HG03060 (cell line): ENCODE measurements at regions not wholly inside any gene's neighbourhood (a gene's known extent, or its start where the extent isn't known, plus 50 kb on each side); places are given as distances from the start of the nearest gene placed in this dataset.
"Not testable (repeated sequence)": the region's sequence is repeated elsewhere in the genome, so short reads cannot be mapped to it uniquely, and the experiment has no call there.

Experiments used
- ATAC-seq: cut with Tn5 transposase; IDR thresholded peaks from one replicate; pipeline ENCODE4 v1.9.1; 2021; ENCODE audit warnings: low read depth, moderate number of reproducible peaks; ENCODE audit not compliant: unreplicated experiment

- ATAC-seq = no peak
These were observed 383.0 kb upstream of the INTU start for GRCh38 chr4:127249767-127250108.

GRCh38 chr4:127250577-127250976, 382.2 kb upstream of the INTU start:
- ATAC-seq = no peak

DNA sequence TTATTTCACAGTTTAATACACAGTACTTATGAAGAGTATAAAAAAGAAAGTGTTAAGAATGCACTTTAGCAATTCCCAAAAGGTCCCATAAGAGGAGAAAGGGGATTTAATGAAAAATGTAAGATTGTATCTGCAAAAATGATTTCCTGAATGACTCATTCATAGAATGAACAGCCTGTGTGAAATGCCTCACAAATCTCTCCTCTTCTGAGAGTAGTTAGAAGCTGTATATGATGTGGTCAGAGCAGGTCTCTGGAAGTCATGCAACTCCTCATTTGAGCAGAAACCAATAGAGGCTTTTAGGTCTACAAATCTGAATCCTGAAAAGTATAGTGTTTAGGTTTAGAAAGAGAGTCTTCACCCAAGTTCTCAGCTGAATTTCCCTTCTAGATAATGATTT, 381.3 kb upstream of the INTU start:
- ATAC-seq = no peak

DNA sequence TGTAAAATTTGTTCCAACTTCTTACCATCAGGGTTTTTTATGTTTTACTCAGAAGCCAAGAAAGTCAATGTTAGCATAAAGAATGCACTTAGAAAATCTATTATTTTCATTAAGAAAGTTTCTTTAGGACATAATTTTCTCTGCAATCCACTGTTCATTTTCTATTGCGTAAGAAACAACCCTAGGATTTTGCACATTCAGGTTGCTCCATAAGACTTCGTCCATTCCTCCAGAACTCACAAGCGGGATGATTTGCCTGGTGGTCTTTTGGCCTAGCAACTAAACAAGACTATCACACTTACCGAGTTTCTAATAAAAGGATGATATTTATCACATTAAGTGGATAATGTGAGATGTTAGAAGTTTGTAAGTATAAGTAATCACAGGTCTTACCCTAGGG, 376.3 kb upstream of the INTU start:
- ATAC-seq = no peak

GRCh38 chr4:127261476-127261875, 371.3 kb upstream of the INTU start:
- no peak for ATAC-seq

- ATAC-seq = no peak
These were observed 364.4 kb upstream of the INTU start for GRCh38 chr4:127268367-127268766.

GRCh38 chr4:127277023-127277422, 355.7 kb upstream of the INTU start:
- not testable (repeated sequence) for ATAC-seq

DNA sequence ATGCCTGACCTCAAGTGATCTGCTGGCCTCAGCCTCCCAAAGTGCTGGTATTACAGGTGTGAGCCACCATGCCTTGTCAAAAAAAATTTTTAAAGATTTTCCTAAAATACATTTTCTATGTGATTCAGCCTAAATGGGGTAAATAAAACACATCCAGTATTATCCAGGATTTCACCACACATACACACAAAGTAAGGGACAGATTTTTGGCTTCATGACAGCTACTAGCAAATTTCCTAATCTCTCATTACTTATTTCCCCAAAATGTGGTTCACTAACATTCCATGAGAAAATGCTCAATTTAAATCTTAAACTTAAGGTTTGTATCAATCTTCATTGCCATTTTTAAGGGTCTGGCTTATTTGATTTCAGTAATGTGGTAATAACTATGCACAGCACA, 348.5 kb upstream of the INTU start:
- ATAC-seq = no peak

GRCh38 chr4:127291316-127291715, 341.4 kb upstream of the INTU start:
- no peak for ATAC-seq

DNA sequence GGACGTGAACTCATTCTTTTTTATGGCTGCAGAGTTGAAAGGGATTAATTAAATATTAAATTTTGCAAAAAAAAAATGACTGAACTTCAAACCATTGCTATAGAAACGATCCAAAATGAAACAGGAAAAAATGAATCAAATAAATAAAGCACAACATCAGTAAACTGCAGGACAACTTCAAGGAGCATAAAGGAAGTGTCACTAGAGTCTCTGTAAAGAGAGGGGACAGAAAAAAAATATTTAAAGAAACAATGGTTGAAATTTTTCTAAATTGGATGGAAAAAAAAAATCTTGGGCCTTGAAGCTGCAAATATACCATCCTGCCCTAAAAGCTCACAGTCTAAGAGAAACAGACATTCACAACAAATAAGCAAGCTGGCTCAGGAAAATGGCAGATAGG, 339.3 kb upstream of the INTU start:
- ATAC-seq = no peak

DNA sequence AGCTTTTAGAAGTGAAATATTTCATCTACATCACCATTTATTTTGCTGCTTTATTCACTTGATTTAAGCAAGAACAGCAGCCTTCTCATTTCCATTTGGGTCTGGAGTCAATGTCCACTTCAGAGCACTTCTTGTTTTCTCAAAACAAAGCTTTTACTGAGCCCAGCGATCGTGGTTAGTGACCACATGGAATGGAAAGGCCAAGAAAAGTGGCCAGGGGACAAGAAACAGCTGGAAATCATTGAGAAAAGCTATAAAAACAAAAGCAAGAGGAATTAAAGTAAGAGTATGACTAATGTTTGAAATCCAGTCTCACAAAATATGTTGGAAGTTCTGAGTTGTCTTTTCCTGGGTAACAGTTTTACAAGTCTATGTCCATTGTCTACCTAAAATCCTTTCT, 328.4 kb upstream of the INTU start:
- ATAC-seq = no peak

GRCh38 chr4:127307996-127308395, 324.8 kb upstream of the INTU start:
- ATAC-seq = no peak

DNA sequence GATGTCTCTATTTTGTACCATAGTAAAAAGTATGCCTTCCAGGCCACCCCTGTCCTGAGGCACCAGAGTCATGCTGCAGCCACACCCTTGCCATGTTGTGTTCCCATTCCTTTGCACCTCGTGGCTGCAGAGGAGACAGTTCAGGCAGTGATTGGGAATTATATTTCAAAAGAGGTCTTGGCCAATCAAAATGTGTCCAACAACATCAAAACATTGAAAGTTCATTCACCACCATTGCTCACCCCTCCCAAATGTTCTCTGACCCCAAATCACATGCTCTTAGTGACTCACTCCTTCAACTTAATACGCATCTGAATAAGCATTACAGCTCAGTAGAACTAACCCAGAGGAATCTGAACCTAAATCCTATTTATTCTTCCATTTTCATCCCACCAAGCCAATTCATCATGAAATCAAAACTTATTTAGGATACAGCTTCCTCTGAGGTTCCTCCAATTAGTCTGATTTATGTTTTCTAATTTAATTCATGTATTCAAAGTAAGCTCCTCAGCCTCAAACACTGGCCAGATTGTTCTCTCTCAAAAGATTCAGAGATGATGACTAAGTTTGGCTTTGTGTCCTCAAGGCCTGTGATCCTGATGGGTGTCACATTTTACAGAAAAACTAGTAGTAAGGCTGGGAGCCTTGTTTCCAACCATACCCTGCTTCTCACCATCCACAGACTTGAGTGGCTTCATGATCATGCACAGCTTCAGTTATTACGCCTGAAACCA, 323.2 kb upstream of the INTU start:
- no peak for ATAC-seq

DNA sequence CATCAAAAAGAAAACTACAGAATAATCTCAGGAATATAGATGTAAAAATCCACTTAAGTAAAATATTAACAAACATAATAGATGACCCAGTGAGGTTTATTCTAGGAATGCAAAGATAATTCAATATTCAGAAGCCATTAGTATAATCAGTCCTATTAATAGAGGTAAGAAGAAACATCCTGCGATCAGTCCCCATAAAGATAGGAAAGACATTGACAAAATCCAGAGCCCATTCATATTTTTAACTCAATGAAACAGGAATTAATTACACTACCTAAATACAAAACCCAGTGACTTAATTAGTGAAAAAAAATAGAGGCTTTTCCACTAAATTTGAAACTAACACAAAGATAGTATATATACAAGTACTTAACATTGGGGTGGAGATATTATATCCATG, 321.4 kb upstream of the INTU start:
- no peak for ATAC-seq

DNA sequence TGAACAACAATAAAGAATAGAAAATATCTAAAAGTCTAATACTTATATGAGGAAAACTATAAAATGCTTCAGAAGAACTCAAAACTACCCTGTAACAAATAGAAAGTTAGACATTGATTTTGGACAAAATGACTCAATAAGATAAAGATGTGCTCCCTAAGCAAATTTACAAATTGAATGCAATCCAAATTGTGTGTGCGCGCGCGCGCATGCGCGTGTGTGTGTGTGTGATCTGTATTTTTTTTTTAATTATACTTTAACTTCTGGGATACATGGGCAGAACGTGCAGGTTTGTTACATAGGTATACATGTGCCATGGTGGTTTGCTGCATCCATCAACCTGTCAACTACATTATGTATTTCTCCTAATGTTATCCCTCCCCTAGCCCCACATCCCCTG, 320.8 kb upstream of the INTU start:
- ATAC-seq = no peak

- no peak for ATAC-seq
These were observed 319.0 kb upstream of the INTU start for GRCh38 chr4:127313767-127314166.

DNA sequence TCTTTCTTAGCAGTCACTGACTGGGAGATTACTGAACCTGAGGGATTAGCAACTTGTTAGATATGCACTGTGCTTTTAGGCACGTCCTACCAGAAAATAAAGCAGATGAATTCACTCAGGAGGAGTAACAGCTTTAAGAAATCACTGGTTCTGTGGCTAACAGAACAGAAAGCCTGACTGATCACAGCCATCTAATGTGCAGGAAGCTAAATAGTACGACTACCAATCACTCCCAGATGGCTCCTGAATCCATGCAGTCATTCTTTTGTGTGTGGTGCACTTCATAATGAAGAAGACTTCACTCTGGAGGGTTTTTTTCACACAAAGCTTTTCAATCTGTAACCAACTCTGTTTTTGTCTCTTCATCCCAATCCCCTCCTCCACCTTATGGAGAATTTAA, 305.3 kb upstream of the INTU start:
- no peak for ATAC-seq

- ATAC-seq = no peak
These were observed 297.6 kb upstream of the INTU start for GRCh38 chr4:127335073-127335620.

GRCh38 chr4:127335732-127336131, 297.0 kb upstream of the INTU start:
- no peak for ATAC-seq

GRCh38 chr4:127343123-127343522, 289.6 kb upstream of the INTU start:
- not testable (repeated sequence) for ATAC-seq

GRCh38 chr4:127344071-127344470, 288.7 kb upstream of the INTU start:
- no peak for ATAC-seq

DNA sequence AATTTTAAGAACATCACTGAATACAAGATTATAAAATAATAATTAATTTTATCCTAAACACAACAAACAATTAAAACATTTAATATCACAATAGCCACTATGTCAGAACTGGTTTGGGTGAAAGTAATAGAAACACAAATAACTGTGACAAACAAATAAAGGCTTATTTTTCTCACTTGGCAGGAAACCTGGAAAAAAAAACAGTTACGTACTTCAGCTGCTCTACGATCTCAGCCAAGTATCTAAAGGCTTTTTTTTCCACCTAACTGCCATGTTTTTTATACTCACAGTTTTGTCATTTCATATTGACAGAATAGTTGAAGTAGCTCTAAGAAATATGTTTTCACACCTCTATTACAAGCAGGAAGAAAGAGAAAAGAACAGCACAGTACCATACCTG, 284.8 kb upstream of the INTU start:
- no peak for ATAC-seq
